GM12872 (cell line): ENCODE measurements at regions not wholly inside any gene's neighbourhood (a gene's known extent, or its start where the extent isn't known, plus 50 kb on each side); places are given as distances from the start of the nearest gene placed in this dataset.

ENCODE experiments used
- CTCF ChIP-seq: IDR thresholded peaks from 3 replicates; pipeline ENCODE4 v1.5.1; 2011; ENCODE audit warnings: low read depth, mild to moderate bottlenecking, low read length, moderate library complexity; ENCODE audit not compliant: insufficient read depth

- TF ChIP-seq CTCF: no peak
Measured at GRCh38 chr15:67903708-67904107, 63.9 kb upstream of the RNU6-1 start.

DNA sequence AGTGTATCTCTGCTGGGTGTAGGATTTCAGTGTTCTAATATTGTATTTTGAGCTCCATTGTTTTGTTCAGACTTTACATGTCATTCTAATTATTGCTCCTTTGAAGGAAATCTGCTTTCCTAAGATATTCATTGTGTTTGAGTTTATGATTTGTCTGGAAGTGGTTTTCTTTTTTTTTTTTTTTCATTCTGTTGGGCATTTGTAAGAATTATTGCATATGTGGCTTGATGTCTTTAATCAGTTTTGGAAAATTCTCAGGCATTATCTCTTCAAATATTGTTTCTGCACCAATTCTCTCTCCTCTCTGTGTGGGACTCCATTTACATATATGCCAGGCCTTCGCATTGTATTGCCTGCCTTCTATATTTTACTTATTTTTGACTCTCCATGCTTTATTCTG, 65.8 kb upstream of the RNU6-1 start:
- TF ChIP-seq CTCF: no peak

- no peak for TF ChIP-seq CTCF
Measured at GRCh38 chr15:67906382-67906781, 66.5 kb upstream of the RNU6-1 start.

- no peak for TF ChIP-seq CTCF
Measured at GRCh38 chr15:67907184-67907723, 67.4 kb upstream of the RNU6-1 start.

DNA sequence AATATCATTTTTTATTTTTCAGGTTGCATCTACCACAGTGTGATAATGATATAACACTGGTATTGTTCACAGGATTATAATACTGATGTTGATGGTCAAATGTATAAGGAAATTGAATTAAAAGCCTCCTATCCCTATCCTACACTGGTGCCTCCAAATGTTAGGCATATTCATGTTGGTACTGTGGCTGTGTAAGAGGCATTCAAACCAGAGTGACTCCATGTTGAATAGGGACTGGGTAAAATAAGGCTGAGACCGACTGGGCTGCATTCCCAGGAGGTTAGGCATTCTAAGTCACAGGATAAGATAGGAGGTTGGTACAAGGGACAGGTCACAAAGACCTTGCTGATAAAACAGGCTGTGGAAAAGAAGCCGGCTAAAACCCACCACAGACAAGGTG, 68.9 kb upstream of the RNU6-1 start:
- TF ChIP-seq CTCF: no peak

DNA sequence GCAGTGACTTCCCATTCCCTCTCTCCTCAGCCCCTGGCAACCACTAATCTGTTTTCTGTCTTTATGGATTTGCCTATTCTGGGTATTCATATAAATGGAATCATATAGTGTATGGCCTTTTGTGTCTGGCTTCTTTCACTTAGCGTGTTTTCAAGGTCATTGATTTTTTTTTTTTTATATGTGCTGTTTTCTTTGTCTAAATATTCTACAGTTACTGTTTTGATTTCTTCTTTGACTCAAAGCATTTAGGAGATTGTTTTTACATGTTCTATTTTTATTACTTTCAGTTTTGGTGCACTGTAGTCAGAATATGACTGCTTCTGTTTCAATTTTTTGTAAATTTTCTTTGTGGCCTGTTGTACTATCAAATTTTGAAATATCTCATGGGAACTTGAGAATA, 71.9 kb upstream of the RNU6-1 start:
- no peak for TF ChIP-seq CTCF

DNA sequence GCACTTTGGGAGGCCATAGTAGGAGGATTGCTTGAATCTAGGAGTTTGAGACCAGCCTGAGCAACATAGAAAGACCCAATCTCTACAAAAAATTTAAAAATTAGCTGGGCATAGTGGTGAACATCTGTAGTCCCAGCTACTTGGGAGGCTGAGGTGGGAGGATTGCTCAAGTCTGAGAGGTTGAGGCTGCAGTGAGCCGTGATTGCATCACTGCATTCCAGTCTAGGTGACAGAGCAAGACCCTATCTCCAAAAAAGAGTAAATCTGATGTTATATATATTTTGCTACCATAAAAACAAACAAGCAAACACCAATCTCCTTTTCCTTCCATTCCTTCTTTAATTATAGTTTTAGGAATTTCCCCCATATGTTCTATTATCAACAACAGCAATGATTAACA, 74.2 kb upstream of the RNU6-1 start:
- no peak for TF ChIP-seq CTCF
